ENCODE measurements at regions not wholly inside any gene's neighbourhood (a gene's known extent, or its start where the extent isn't known, plus 50 kb on each side); places are given as distances from the start of the nearest gene placed in this dataset.
"Not testable (repeated sequence)": the region's sequence is repeated elsewhere in the genome, so short reads cannot be mapped to it uniquely, and the experiment has no call there.

- DNase-seq (ENCODE audit: low read depth) = no peak
Observed at GRCh38 chr5:143908959-143909358, 97.0 kb downstream of the HMHB1 start.

- peak; percentile 74 for DNase-seq (ENCODE audit: low read depth)
Observed at GRCh38 chr5:143913008-143913752, 101.2 kb downstream of the HMHB1 start.

GRCh38 chr5:143914756-143915155, 102.8 kb downstream of the HMHB1 start:
- DNase-seq (ENCODE audit: low read depth) = no peak

- DNase-seq (ENCODE audit: low read depth) = no peak
Observed at GRCh38 chr5:143916451-143916850, 104.5 kb downstream of the HMHB1 start.

DNA sequence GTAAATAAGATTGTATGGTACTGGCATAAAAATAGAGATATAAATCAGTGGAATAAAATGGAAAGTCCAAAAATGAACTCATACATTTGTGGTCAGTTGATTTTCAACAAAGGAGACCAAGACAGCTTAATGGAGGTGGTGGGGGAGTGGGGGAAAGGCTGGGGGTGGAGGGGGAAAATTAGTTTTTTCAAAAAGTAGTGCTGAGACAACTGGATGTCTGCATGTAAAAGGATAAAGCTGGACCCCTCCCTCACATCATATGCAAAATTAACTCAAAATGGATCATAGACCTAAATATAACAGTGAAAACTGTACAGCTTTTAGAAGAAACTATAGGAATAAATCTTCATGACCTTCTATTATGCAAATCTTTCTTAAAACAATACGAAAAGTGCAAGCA, 107.0 kb downstream of the HMHB1 start:
- no peak for DNase-seq (ENCODE audit: low read depth)

DNA sequence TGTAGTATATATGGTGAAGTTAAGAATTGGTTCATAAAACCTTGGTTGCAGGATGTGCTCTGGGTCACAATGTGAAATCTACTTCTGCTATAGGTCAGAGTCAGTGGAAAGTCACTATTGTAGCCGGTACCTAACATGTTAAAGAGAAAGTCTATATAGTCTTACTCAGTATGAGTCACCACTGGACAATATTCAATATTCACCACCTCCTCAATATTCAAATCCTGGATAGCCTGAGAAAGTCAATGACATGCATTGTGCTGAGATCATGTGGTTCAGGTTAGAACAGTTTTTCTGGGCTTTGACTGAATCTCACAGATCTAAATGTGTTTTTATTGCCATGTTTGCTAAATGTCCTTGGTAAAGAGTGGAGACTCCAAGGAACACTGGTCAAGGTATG, 108.8 kb downstream of the HMHB1 start:
- DNase-seq (ENCODE audit: low read depth) = peak; percentile 57

- peak; percentile 64 for DNase-seq (ENCODE audit: low read depth)
Observed at GRCh38 chr5:143921525-143922311, 109.8 kb downstream of the HMHB1 start.

DNA sequence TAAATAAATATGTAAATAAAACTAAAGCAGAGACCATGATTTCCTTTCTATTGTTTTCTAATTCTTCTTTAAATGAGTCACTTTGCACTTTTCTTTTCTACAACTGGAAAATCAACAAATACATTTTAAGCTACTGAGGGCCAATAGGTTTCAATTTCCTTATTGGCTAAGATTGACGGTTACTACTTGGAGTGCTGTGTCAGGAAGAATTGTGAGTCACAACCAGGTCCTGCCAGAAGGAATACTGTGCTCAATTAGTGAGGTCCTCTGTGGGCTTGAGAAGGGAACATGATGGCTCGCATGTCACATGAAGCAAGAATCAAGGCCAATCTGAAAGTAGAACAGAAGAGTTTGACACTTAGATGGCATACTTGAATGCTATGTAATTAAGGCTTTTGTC, 110.8 kb downstream of the HMHB1 start:
- DNase-seq (ENCODE audit: low read depth) = peak; percentile 88

GRCh38 chr5:143923634-143924266, 111.8 kb downstream of the HMHB1 start:
- DNase-seq (ENCODE audit: low read depth) = peak; percentile 73

DNA sequence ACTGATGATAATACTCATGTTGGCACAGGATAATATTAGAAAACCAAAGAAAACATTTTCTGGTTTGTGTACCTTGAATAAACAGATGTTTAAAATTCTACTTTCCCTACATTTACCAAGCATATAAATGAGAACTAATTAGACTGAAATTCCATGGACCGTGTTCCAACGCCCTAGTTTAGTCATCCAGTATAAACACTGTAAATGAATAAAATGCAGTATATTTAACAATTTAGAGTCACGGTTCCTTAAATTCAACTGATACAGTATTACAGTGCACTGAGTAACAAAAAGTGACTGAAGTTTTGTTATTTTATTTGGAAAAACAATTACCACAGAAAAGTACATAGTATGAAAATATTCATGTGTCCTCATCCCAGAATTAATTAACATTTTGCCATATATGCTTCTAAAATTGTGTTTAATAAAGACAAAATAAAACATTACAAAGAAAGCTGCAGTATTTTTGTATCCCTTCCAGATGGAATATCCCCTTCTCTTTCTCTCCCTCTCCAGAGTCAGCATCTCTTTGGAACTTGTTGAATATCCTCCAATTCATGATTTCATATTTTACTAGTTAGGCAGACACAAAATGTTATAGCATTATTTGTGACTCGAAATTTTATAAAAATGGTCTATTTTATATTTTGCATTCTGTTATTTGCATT, 112.5 kb downstream of the HMHB1 start:
- peak; percentile 76 for DNase-seq (ENCODE audit: low read depth)

- not testable (repeated sequence) for DNase-seq (ENCODE audit: low read depth)
Observed at GRCh38 chr5:143924979-143925325, 113.0 kb downstream of the HMHB1 start.

GRCh38 chr5:143929486-143929885, 117.5 kb downstream of the HMHB1 start:
- peak; percentile 63 for DNase-seq (ENCODE audit: low read depth)

DNA sequence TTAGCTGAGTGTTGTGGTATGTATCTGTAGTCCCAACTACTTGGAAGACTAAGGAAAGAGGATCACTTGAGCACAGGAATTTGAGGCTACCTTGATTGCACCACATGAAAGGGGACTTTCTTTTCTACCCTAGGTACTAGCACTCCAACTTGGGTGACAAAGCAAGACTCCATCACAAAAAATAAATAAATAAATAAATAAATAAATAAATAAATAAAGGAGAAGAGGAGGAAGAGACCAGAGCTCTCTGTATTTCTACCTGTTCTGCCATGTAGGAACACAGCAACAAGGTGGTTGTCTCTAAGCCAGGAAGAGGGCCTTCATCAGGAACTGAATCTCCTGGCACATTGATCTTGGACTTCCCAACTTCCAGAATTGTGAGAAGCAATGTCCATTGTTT, 118.6 kb downstream of the HMHB1 start:
- DNase-seq (ENCODE audit: low read depth) = no peak

DNA sequence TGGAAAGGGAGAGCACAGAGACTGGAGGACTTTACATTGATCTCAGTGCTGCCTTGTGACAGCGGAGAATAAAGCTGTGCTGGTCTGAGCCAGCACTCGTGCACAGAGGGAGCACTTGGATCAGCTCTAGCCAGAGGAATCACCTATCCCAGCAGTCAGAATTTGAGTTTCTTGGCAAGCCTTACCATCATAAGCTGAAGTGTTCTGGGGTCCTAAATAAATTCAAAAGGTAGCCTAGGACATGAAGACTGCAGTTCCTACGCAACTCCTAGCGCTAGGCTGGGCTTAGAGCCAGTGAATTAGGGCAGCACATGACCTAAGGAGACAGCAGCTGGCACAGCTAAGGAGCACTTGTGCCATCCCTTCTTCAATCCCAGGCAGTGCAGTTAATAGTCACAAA, 119.5 kb downstream of the HMHB1 start:
- DNase-seq (ENCODE audit: low read depth) = no peak

GRCh38 chr5:143931986-143932385, 120.0 kb downstream of the HMHB1 start:
- DNase-seq (ENCODE audit: low read depth) = peak; percentile 35

DNA sequence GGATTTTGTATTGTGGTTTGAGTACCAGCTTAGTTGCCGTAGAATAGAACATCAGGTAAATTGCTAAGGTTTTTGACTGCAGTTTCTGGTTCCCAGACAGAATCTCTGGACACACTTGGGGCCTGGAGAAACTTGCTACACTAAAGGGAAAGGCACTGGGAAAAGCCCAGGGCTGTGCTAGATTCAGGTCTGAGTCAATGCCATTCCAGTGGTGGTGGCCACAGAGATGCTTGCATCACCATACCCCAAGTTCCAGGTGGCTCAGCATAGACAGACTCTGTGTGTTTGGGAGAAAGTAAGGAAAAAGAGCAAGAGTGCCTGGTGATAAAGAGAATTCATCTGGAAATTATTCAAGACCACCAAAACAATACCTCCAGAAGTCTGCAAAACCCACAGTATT, 120.6 kb downstream of the HMHB1 start:
- peak; percentile 48 for DNase-seq (ENCODE audit: low read depth)

GRCh38 chr5:143933451-143933850, 121.5 kb downstream of the HMHB1 start:
- DNase-seq (ENCODE audit: low read depth) = peak; percentile 76

- DNase-seq (ENCODE audit: low read depth) = no peak
Observed at GRCh38 chr5:143934821-143935220, 122.9 kb downstream of the HMHB1 start.

DNA sequence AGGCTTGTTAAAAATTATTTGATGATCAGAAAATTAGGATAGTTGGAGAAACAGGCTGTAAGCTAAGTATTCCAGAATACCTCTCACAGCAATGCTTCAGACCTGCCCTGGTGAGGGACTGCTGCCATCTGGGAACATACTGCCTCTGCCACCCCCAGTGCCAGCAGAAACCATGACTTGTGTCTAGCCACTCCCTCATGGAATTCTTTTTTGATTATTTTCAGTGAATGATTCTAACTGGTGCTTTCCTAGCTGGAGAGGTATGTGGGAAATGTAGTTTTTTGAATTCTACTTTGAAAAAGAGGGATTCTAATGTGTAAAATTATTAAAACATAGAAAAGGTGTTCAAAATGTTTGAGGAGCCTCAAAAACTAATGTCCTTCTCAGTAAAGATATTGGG, 126.3 kb downstream of the HMHB1 start:
- DNase-seq (ENCODE audit: low read depth) = peak; percentile 28

- DNase-seq (ENCODE audit: low read depth) = no peak
Observed at GRCh38 chr5:143946837-143947236, 134.9 kb downstream of the HMHB1 start.

- DNase-seq (ENCODE audit: low read depth) = no peak
Observed at GRCh38 chr5:143947313-143947712, 135.4 kb downstream of the HMHB1 start.

- no peak for DNase-seq (ENCODE audit: low read depth)
Observed at GRCh38 chr5:143952809-143953208, 140.8 kb downstream of the HMHB1 start.

All from renal cortical epithelial cell (primary cell).